GM12878 (cell line): ENCODE measurements at regions not wholly inside any gene's neighbourhood (a gene's known extent, or its start where the extent isn't known, plus 50 kb on each side); places are given as distances from the start of the nearest gene placed in this dataset.

Experiments used
- ATF2 ChIP-seq: IDR thresholded peaks from 2 replicates; pipeline ENCODE4 v1.6.1; 2012; ENCODE audit warnings: low read length, inconsistent platforms
- ELK1 ChIP-seq: IDR thresholded peaks from 2 replicates; pipeline ENCODE4 v1.6.1; 2012; ENCODE audit warnings: low read depth, low read length, improper control_type of control experiment
- EZH2 ChIP-seq: IDR thresholded peaks from 2 replicates; pipeline ENCODE4 v1.6.1; 2012; ENCODE audit warnings: low read depth, mild to moderate bottlenecking, control low read depth, inconsistent platforms, low read length, borderline replicate concordance; ENCODE audit not compliant: control insufficient read depth
- HSF1 ChIP-seq: fragments of 150-350 bp; IDR thresholded peaks from 2 replicates; pipeline ENCODE4 v1.6.1; 2014; ENCODE audit warnings: mild to moderate bottlenecking, low read depth, low read length
- IKZF1 ChIP-seq: fragments of 450-650 bp; conservative IDR thresholded peaks from 2 replicates; pipeline ENCODE4 v1.6.1; 2017; ENCODE audit warnings: antibody characterized with exemption, mild to moderate bottlenecking
- IRF3 ChIP-seq: fragments of 450-650 bp; IDR thresholded peaks from 2 replicates; pipeline ENCODE4 v1.6.1; 2014; ENCODE audit warnings: mild to moderate bottlenecking
- NBN ChIP-seq: fragments of 450-650 bp; IDR thresholded peaks from 2 replicates; pipeline ENCODE4 v1.6.1; 2016
- NR2F1 ChIP-seq: fragments of 450-650 bp; conservative IDR thresholded peaks from 2 replicates; pipeline ENCODE4 v1.6.1; 2017; ENCODE audit warnings: mild to moderate bottlenecking
- PRDM15 ChIP-seq: fragments of 450-650 bp; formaldehyde crosslinking; IDR thresholded peaks from 2 replicates; pipeline ENCODE4 v1.4.0; 2020; ENCODE audit warnings: mild to moderate bottlenecking, moderate library complexity
- ZBTB33 ChIP-seq: fragments of 450-650 bp; IDR thresholded peaks from 2 replicates; pipeline ENCODE4 v1.6.1; 2017; ENCODE audit warnings: mild to moderate bottlenecking
- ZNF687 ChIP-seq: fragments of 450-650 bp; IDR thresholded peaks from 2 replicates; pipeline ENCODE4 v1.6.1; 2017; ENCODE audit warnings: mild to moderate bottlenecking, moderate library complexity

GRCh38 chr16:65789161-65789945 lies 577.1 kb upstream of the CDH5 start (continued):
- TF ChIP-seq PRDM15 (CRISPR knock-in tag) (no peak), NR2F1 (no peak), ATF2 (no peak), ZNF687 (no peak), EZH2 (no peak), ZBTB33 (no peak), NBN (no peak), ELK1 (no peak), IKZF1 (no peak), HSF1 (no peak), IRF3 (no peak)
